Endothelial cell of umbilical vein (primary cell): ENCODE measurements at regions not wholly inside any gene's neighbourhood (a gene's known extent, or its start where the extent isn't known, plus 50 kb on each side); places are given as distances from the start of the nearest gene placed in this dataset.

ENCODE experiments used
- BruUV-seq: library from RNA; stranded (reverse); fragments of 400-500 nt; replicated peaks from 2 replicates; lab custom pipeline; 2021; lab: Mats Ljungman, UMichigan
- CTCF ChIA-PET: fragments of 300-600, 350-600 bp; sonication (Branson Sonifier 250); formaldehyde crosslinking; loops from one replicate; lab custom pipeline; 2021; ENCODE audit warnings: antibody characterized with exemption, inconsistent platforms; lab: Charles Lee
- POLR2A ChIA-PET: fragments of 300-600, 350-600 bp; sonication (Branson Sonifier 250); formaldehyde crosslinking; loops from one replicate; lab custom pipeline; 2021; ENCODE audit warnings: antibody characterized with exemption, inconsistent platforms; lab: Charles Lee
- DNase-seq: peaks from one replicate; pipeline ENCODE4 v3.0.0-alpha.2; 2011; ENCODE audit warnings: low read depth, low spot score
- FAIRE-seq: peaks from 2 replicates; lab custom pipeline; 2011; peaks lifted over from hg19 to GRCh38; lab: Jason Lieb, UNC
- H2AFZ ChIP-seq: 2 replicates; pipeline ENCODE4 v1.6.0; 2012; ENCODE audit warnings: low read depth, low read length, control low read depth, inconsistent platforms
- H3K27ac ChIP-seq: 2 replicates; pipeline ENCODE4 v1.5.1; 2011; ENCODE audit warnings: low read depth, mild to moderate bottlenecking, control low read depth, low read length, moderate library complexity; ENCODE audit not compliant: insufficient read depth
- H3K27me3 ChIP-seq, 2 experiments: 2 replicates each; pipeline versions ENCODE4 v1.6.0 to v1.6.1; 2011; ENCODE audit warnings: low read length in 2 of 2, mixed read lengths in 1 of 2; ENCODE audit not compliant: control insufficient read depth in 2 of 2, insufficient read depth in 2 of 2
- H3K36me3 ChIP-seq, 2 experiments: 2 replicates in 1 of 2; 3 replicates in 1 of 2; pipeline ENCODE4 v1.5.1; 2011; ENCODE audit warnings: low read length in 2 of 2, mild to moderate bottlenecking in 1 of 2, moderate library complexity in 1 of 2; ENCODE audit not compliant: control insufficient read depth in 2 of 2, insufficient read depth in 2 of 2; ENCODE audit errors: extremely low read depth in 1 of 2
- H3K4me1 ChIP-seq: 3 replicates; pipeline ENCODE4 v1.5.1; 2011; ENCODE audit warnings: mild to moderate bottlenecking, low read length; ENCODE audit not compliant: control insufficient read depth, insufficient read depth; ENCODE audit errors: extremely low read depth
- H3K4me2 ChIP-seq: 2 replicates; pipeline ENCODE4 v1.6.1; 2011; ENCODE audit warnings: low read length, control low read depth, mixed read lengths; ENCODE audit not compliant: insufficient read depth
- H3K4me3 ChIP-seq, 3 experiments: fragments of 200-600 bp in 1 of 3; sonication (generic), shearing (Covaris generic) in 1 of 3; replicated peaks in 1 of 3; 2 replicates each; pipeline ENCODE4 v1.5.1; 2011 to 2016; ENCODE audit warnings: control low read depth in 3 of 3, low read length in 3 of 3, mild to moderate bottlenecking in 2 of 3, inconsistent platforms in 1 of 3, low read depth in 1 of 3, moderate library complexity in 1 of 3; ENCODE audit not compliant: insufficient read depth in 1 of 3
- H3K79me2 ChIP-seq: 2 replicates; pipeline ENCODE4 v1.6.0; 2012; ENCODE audit warnings: low read length, inconsistent platforms; ENCODE audit not compliant: control insufficient read depth, insufficient read depth
- H3K9ac ChIP-seq: replicated peaks from 2 replicates; pipeline ENCODE3; 2011; ENCODE audit warnings: low read length, control low read depth; ENCODE audit not compliant: insufficient read depth; ENCODE audit errors: extremely low read depth
- H3K9me1 ChIP-seq: replicated peaks from 3 replicates; pipeline ENCODE4 v1.6.0; 2011; ENCODE audit warnings: mild to moderate bottlenecking, low read length; ENCODE audit not compliant: control insufficient read depth, insufficient read depth; ENCODE audit errors: extremely low read depth
- H3K9me3 ChIP-seq: replicated peaks from 2 replicates; pipeline ENCODE4 v1.5.1; 2012; ENCODE audit warnings: low read length, inconsistent platforms; ENCODE audit not compliant: control insufficient read depth, insufficient read depth
- H4K20me1 ChIP-seq: replicated peaks from 2 replicates; pipeline ENCODE3; 2011; ENCODE audit warnings: mild to moderate bottlenecking, low read length; ENCODE audit not compliant: control insufficient read depth, insufficient read depth; ENCODE audit errors: extremely low read depth
- CTCF ChIP-seq, 2 donors: IDR thresholded peaks; 1 replicate in 1 of 2; 2 replicates in 1 of 2; pipeline ENCODE4 v1.5.1; 2011; ENCODE audit warnings: low read length in 2 of 2, mild to moderate bottlenecking in 2 of 2, moderate library complexity in 2 of 2, control low read depth in 1 of 2, inconsistent platforms in 1 of 2, low read depth in 1 of 2; ENCODE audit not compliant: insufficient read depth in 1 of 2; ENCODE audit errors: extremely low read depth in 1 of 2
- EZH2 ChIP-seq: IDR thresholded peaks from 2 replicates; pipeline ENCODE4 v1.6.1; 2012; ENCODE audit warnings: borderline replicate concordance, low read depth, mild to moderate bottlenecking, moderate library complexity, low read length, inconsistent platforms; ENCODE audit not compliant: severe bottlenecking
- FOS ChIP-seq: IDR thresholded peaks from 2 replicates; pipeline ENCODE4 v1.6.1; 2011; ENCODE audit warnings: mild to moderate bottlenecking, low read length, moderate library complexity, borderline replicate concordance; ENCODE audit not compliant: insufficient read depth
- GATA2 ChIP-seq: IDR thresholded peaks from 2 replicates; pipeline ENCODE4 v1.7.0; 2011; ENCODE audit warnings: low read depth, mild to moderate bottlenecking, moderate library complexity, mixed read lengths, low read length; ENCODE audit not compliant: insufficient read length, insufficient read depth
- JUN ChIP-seq: IDR thresholded peaks from 2 replicates; pipeline ENCODE4 v1.6.1; 2011; ENCODE audit warnings: borderline replicate concordance, low read depth; ENCODE audit not compliant: insufficient read length, insufficient read depth
- MAX ChIP-seq: IDR thresholded peaks from 2 replicates; pipeline ENCODE4 v1.6.1; 2011; ENCODE audit not compliant: insufficient read depth, insufficient read length
- MYC ChIP-seq: IDR thresholded peaks from one replicate; pipeline ENCODE4 v1.6.1; 2011; ENCODE audit warnings: mild to moderate bottlenecking, low read depth, low read length
- POLR2A ChIP-seq: IDR thresholded peaks from 2 replicates; pipeline ENCODE4 v1.6.1; 2012; ENCODE audit warnings: low read depth, mild to moderate bottlenecking, control low read depth, low read length
- POLR2AphosphoS5 ChIP-seq: IDR thresholded peaks from 2 replicates; pipeline ENCODE4 v1.6.1; 2012; ENCODE audit warnings: low read depth, mild to moderate bottlenecking, control low read depth, low read length, moderate library complexity; ENCODE audit not compliant: insufficient read depth
- dilution Hi-C: fragments of 300-500 bp; cut with MboI; formaldehyde crosslinking; loops from one replicate; pipeline ENCODE4 v1.15.0; 2019; ENCODE audit warnings: low sequenced_read_pairs; ENCODE audit not compliant: extremely low pct_ligation_motif_present
- intact Hi-C: fragments of 100-400 bp; cut with micrococcal nuclease; formaldehyde crosslinking; loops from one replicate; pipeline ENCODE4 v1.10.0; 2022

- DNase-seq (no peak), FAIRE-seq (no peak)
- BruUV-seq, result no TSS peak
- H3K36me3 ChIP-seq, result no peaks in the 10 kb centered on the region
- dilution Hi-C loops, result no loop called here
- H2AFZ ChIP-seq, result no peak overlapping the region
- no peaks in the 10 kb centered on the region for H3K9me1 ChIP-seq
- no peaks in the 10 kb centered on the region for H3K79me2 ChIP-seq
- POLR2A ChIA-PET, result no interaction called here
- no peaks in the 10 kb centered on the region for H3K27me3 ChIP-seq
- H4K20me1 ChIP-seq, result no peaks in the 10 kb centered on the region
- intact Hi-C loops, result no loop called here
- H3K9me3 ChIP-seq, result no peaks in the 10 kb centered on the region
- H3K4me1 ChIP-seq, result no peaks in the 10 kb centered on the region
- H3K4me3 ChIP-seq, result no peak overlapping the region
- H3K4me2 ChIP-seq, result no peak overlapping the region
- CTCF ChIA-PET, result no interaction called here
- no peak overlapping the region for H3K9ac ChIP-seq
- TF ChIP-seq POLR2A (no peak), JUN (no peak), FOS (no peak), POLR2AphosphoS5 (no peak), EZH2 (no peak), CTCF (IDR thresholded peaks at IDR 0.05; ENCODE audit: extremely low read depth in 1 of 2, insufficient read depth in 1 of 2, low read depth in 1 of 2, low read length in 2 of 2) (no peak), MYC (no peak), MAX (no peak), GATA2 (no peak)
- no peak overlapping the region for H3K27ac ChIP-seq
Observed at GRCh38 chrY:11063960-11064359, 1536.3 kb downstream of the TSPY10 start.
